Neutrophil (primary cell): ENCODE measurements at regions not wholly inside any gene's neighbourhood (a gene's known extent, or its start where the extent isn't known, plus 50 kb on each side); places are given as distances from the start of the nearest gene placed in this dataset.

ENCODE experiments used
- H3K27ac ChIP-seq: fragments of 200-600 bp; sonication (generic); 2 replicates; pipeline ENCODE4 v1.5.1; 2016; ENCODE audit warnings: mild to moderate bottlenecking, moderate library complexity
- H3K27me3 ChIP-seq: fragments of 200-600 bp; sonication (generic); 2 replicates; pipeline ENCODE4 v1.6.0; 2016; ENCODE audit warnings: mild to moderate bottlenecking
- H3K36me3 ChIP-seq: fragments of 200-600 bp; sonication (generic); 2 replicates; pipeline ENCODE4 v1.5.1; 2017
- H3K4me1 ChIP-seq, 2 experiments: fragments of 200-600 bp in 1 of 2; sonication (generic) in 1 of 2; 1 replicate in 1 of 2; 2 replicates in 1 of 2; pipeline versions ENCODE4 v1.5.1 to v1.6.1; 2013 to 2016; ENCODE audit warnings: low read depth in 1 of 2, low read length in 1 of 2, mild to moderate bottlenecking in 1 of 2, moderate library complexity in 1 of 2; ENCODE audit not compliant: control insufficient read depth in 1 of 2, insufficient read depth in 1 of 2
- H3K4me3 ChIP-seq, 2 experiments: fragments of 200-600 bp in 1 of 2; sonication (generic) in 1 of 2; 1 replicate in 1 of 2; 2 replicates in 1 of 2; pipeline ENCODE4 v1.5.1; 2013 to 2016; ENCODE audit warnings: low read depth in 1 of 2, low read length in 1 of 2, mild to moderate bottlenecking in 1 of 2, moderate library complexity in 1 of 2
- H3K9me3 ChIP-seq: fragments of 200-600 bp; sonication (generic); 2 replicates; pipeline ENCODE4 v1.5.1; 2016
- CTCF ChIP-seq: fragments of 200-600 bp; sonication (generic); IDR thresholded peaks from 2 replicates; pipeline ENCODE4 v1.5.1; 2016; ENCODE audit warnings: antibody characterized with exemption

GRCh38 chr7:38040831-38041230 is 120.4 kb downstream of the EPDR1 start:
- Histone ChIP-seq H3K27me3 (no peaks in the 10 kb centered on the region), H3K4me3 (no peak overlapping the region), H3K36me3 (no peaks in the 10 kb centered on the region), H3K27ac (no peak overlapping the region), H3K4me1 (no peaks in the 10 kb centered on the region), H3K9me3 (no peaks in the 10 kb centered on the region)
- TF ChIP-seq CTCF, result no peak

- H3K27ac ChIP-seq, result no peak overlapping the region
- no peaks in the 10 kb centered on the region for H3K27me3 ChIP-seq
- TF ChIP-seq CTCF, result no peak
- no peaks in the 10 kb centered on the region for H3K36me3 ChIP-seq
- no peak overlapping the region for H3K4me3 ChIP-seq
- no peaks in the 10 kb centered on the region for H3K9me3 ChIP-seq
- no peaks in the 10 kb centered on the region for H3K4me1 ChIP-seq
Observed at GRCh38 chr7:38049679-38050078, 128.4 kb upstream of the STARD3NL start.

GRCh38 chr7:38051311-38051710 is 126.7 kb upstream of the STARD3NL start:
- Histone ChIP-seq H3K27ac (no peak overlapping the region), H3K27me3 (no peaks in the 10 kb centered on the region), H3K4me1 (no peaks in the 10 kb centered on the region), H3K4me3 (no peak overlapping the region), H3K9me3 (no peaks in the 10 kb centered on the region), H3K36me3 (no peaks in the 10 kb centered on the region)
- TF ChIP-seq CTCF, result no peak

- Histone ChIP-seq H3K36me3 (no peaks in the 10 kb centered on the region), H3K27ac (no peak overlapping the region), H3K4me3 (no peak overlapping the region), H3K27me3 (no peaks in the 10 kb centered on the region), H3K4me1 (no peaks in the 10 kb centered on the region), H3K9me3 (no peaks in the 10 kb centered on the region)
- no peak for TF ChIP-seq CTCF
Observed at GRCh38 chr7:38051786-38052185, 126.3 kb upstream of the STARD3NL start.

GRCh38 chr7:38052786-38053185 is 125.3 kb upstream of the STARD3NL start:
- TF ChIP-seq CTCF, result no peak
- no peaks in the 10 kb centered on the region for H3K27me3 ChIP-seq
- H3K4me1 ChIP-seq, result no peaks in the 10 kb centered on the region
- H3K4me3 ChIP-seq, result no peak overlapping the region
- no peaks in the 10 kb centered on the region for H3K36me3 ChIP-seq
- no peak overlapping the region for H3K27ac ChIP-seq
- no peaks in the 10 kb centered on the region for H3K9me3 ChIP-seq

GRCh38 chr7:38054199-38054598 is 123.8 kb upstream of the STARD3NL start:
- Histone ChIP-seq H3K27me3 (no peaks in the 10 kb centered on the region), H3K27ac (no peak overlapping the region), H3K9me3 (no peaks in the 10 kb centered on the region), H3K4me1 (no peaks in the 10 kb centered on the region), H3K36me3 (no peaks in the 10 kb centered on the region), H3K4me3 (no peak overlapping the region)
- TF ChIP-seq CTCF, result no peak
